Keratinocyte (primary cell): ENCODE measurements at regions not wholly inside any gene's neighbourhood (a gene's known extent, or its start where the extent isn't known, plus 50 kb on each side); places are given as distances from the start of the nearest gene placed in this dataset.

ENCODE experiments used
- EZH2 ChIP-seq: IDR thresholded peaks from one replicate; pipeline ENCODE4 v1.6.1; 2012; ENCODE audit warnings: inconsistent platforms, mild to moderate bottlenecking, low read length, moderate library complexity
- TF ChIP-seq, protein P1 (sequence below), 3 experiments: IDR thresholded peaks in 1 of 3; conservative IDR thresholded peaks in 1 of 3; optimal IDR thresholded peaks in 1 of 3; 2 replicates in 2 of 3; 3 replicates in 1 of 3; pipeline versions ENCODE3 to v1.5.1; 2011; ENCODE audit warnings: low read length in 3 of 3, mild to moderate bottlenecking in 3 of 3, moderate library complexity in 2 of 3, control low read depth in 1 of 3, inconsistent platforms in 1 of 3; ENCODE audit not compliant: insufficient read depth in 2 of 3; ENCODE audit errors: extremely low read depth in 1 of 3

DNA sequence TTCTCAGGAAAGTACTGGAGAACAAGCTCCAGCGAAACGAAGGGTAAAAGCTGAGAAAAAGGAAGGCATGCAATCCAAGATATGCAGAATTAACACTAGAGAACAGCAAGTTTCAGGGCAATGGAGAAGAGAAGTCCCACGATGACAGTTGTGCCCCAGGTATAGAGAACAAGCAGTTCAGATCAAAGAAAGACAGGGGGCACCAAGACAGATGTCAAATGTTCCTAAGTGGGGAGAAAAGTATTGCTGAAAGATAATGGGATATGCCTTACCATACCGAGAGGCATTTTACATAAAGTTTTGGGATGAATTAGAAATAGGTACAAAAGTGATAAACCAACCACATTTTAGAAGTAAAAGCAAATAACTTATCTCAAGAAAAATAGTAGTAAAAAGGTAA lies 79.1 kb upstream of the UBE2E3 start:
- TF ChIP-seq EZH2: no peak
- TF ChIP-seq, protein P1, sequence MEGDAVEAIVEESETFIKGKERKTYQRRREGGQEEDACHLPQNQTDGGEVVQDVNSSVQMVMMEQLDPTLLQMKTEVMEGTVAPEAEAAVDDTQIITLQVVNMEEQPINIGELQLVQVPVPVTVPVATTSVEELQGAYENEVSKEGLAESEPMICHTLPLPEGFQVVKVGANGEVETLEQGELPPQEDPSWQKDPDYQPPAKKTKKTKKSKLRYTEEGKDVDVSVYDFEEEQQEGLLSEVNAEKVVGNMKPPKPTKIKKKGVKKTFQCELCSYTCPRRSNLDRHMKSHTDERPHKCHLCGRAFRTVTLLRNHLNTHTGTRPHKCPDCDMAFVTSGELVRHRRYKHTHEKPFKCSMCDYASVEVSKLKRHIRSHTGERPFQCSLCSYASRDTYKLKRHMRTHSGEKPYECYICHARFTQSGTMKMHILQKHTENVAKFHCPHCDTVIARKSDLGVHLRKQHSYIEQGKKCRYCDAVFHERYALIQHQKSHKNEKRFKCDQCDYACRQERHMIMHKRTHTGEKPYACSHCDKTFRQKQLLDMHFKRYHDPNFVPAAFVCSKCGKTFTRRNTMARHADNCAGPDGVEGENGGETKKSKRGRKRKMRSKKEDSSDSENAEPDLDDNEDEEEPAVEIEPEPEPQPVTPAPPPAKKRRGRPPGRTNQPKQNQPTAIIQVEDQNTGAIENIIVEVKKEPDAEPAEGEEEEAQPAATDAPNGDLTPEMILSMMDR (optimal IDR thresholded peaks at IDR 0.05 in 1 of 3, IDR thresholded peaks at IDR 0.05 in 1 of 3, conservative IDR thresholded peaks at IDR 0.05 in 1 of 3; ENCODE audit: extremely low read depth in 1 of 3, insufficient read depth in 2 of 3, low read length in 3 of 3): no peak
